ENCODE measurements at regions not wholly inside any gene's neighbourhood (a gene's known extent, or its start where the extent isn't known, plus 50 kb on each side); places are given as distances from the start of the nearest gene placed in this dataset.

GRCh38 chr1:170864876-170865538 lies 70.3 kb upstream of the MROH9 start:
- DNase-seq (ENCODE audit: low read depth, low spot score) = no peak
- Histone ChIP-seq H3K9me3 (ENCODE audit: control insufficient read depth, insufficient read depth, low read length) (no peaks in the 10 kb centered on the region), H3K4me3 (ENCODE audit: low read depth, low read length) (no peak overlapping the region), H3K27ac (ENCODE audit: low read depth, low read length) (no peak overlapping the region), H3K27me3 (ENCODE audit: control insufficient read depth, insufficient read depth, low read length) (no peaks in the 10 kb centered on the region)
- ChIA-PET POLR2A (no interaction called here), CTCF (no interaction called here)
- TF ChIP-seq CTCF (IDR thresholded peaks at IDR 0.05; ENCODE audit: low read depth, low read length) = no peak

GRCh38 chr1:170866646-170867045 lies 68.7 kb upstream of the MROH9 start:
- no peaks in the 10 kb centered on the region for H3K27me3 ChIP-seq (ENCODE audit: control insufficient read depth, insufficient read depth, low read length)
- H3K9me3 ChIP-seq (ENCODE audit: control insufficient read depth, insufficient read depth, low read length) = no peaks in the 10 kb centered on the region
- no peak overlapping the region for H3K27ac ChIP-seq (ENCODE audit: low read depth, low read length)
- TF ChIP-seq CTCF (IDR thresholded peaks at IDR 0.05; ENCODE audit: low read depth, low read length) = no peak
- no peak overlapping the region for H3K4me3 ChIP-seq (ENCODE audit: low read depth, low read length)
- ChIA-PET POLR2A (no interaction called here), CTCF (interaction anchor here (0.8 kb wide), 1 partner anchor 57 kb away, joined by 3 read pairs; no protein-coding TSS in a partner anchor)
- DNase-seq (ENCODE audit: low read depth, low spot score) = no peak

- H3K27ac ChIP-seq (ENCODE audit: low read depth, low read length) = no peak overlapping the region
- H3K4me3 ChIP-seq (ENCODE audit: low read depth, low read length) = no peak overlapping the region
- DNase-seq (ENCODE audit: low read depth, low spot score) = no peak
- no peak for TF ChIP-seq CTCF (IDR thresholded peaks at IDR 0.05; ENCODE audit: low read depth, low read length)
- POLR2A ChIA-PET = no interaction called here
- no peaks in the 10 kb centered on the region for H3K9me3 ChIP-seq (ENCODE audit: control insufficient read depth, insufficient read depth, low read length)
- CTCF ChIA-PET = no interaction called here
- H3K27me3 ChIP-seq (ENCODE audit: control insufficient read depth, insufficient read depth, low read length) = no peaks in the 10 kb centered on the region
Observed at GRCh38 chr1:170871868-170872267, 63.5 kb upstream of the MROH9 start.

- Histone ChIP-seq H3K9me3 (ENCODE audit: control insufficient read depth, insufficient read depth, low read length) (no peaks in the 10 kb centered on the region), H3K27me3 (ENCODE audit: control insufficient read depth, insufficient read depth, low read length) (no peaks in the 10 kb centered on the region), H3K4me3 (ENCODE audit: low read depth, low read length) (no peak overlapping the region), H3K27ac (ENCODE audit: low read depth, low read length) (no peak overlapping the region)
- no peak for TF ChIP-seq CTCF (IDR thresholded peaks at IDR 0.05; ENCODE audit: low read depth, low read length)
- no peak for DNase-seq (ENCODE audit: low read depth, low spot score)
- POLR2A ChIA-PET = no interaction called here
- CTCF ChIA-PET = no interaction called here
Observed at GRCh38 chr1:170872663-170873062, 62.7 kb upstream of the MROH9 start.

- no peaks in the 10 kb centered on the region for H3K27me3 ChIP-seq (ENCODE audit: control insufficient read depth, insufficient read depth, low read length)
- no peak overlapping the region for H3K4me3 ChIP-seq (ENCODE audit: low read depth, low read length)
- H3K27ac ChIP-seq (ENCODE audit: low read depth, low read length) = no peak overlapping the region
- no peak for DNase-seq (ENCODE audit: low read depth, low spot score)
- no peaks in the 10 kb centered on the region for H3K9me3 ChIP-seq (ENCODE audit: control insufficient read depth, insufficient read depth, low read length)
- POLR2A ChIA-PET = no interaction called here
- no peak for TF ChIP-seq CTCF (IDR thresholded peaks at IDR 0.05; ENCODE audit: low read depth, low read length)
- CTCF ChIA-PET = interaction anchor here (1.2 kb wide), 1 partner anchor 946 kb away, joined by 3 read pairs; no protein-coding TSS in a partner anchor
Observed at GRCh38 chr1:170874671-170875070, 60.7 kb upstream of the MROH9 start.

All from AG04450 (cell line).